Gastrocnemius medialis (tissue), 4 donors: ENCODE measurements at regions not wholly inside any gene's neighbourhood (a gene's known extent, or its start where the extent isn't known, plus 50 kb on each side); places are given as distances from the start of the nearest gene placed in this dataset.

Source experiments
- ATAC-seq, 2 donors: fragments of 150-250 bp; one replicate each; pipeline ENCODE4 v1.9.1; 2016
- DNase-seq, 2 donors: peaks; one replicate each; pipeline ENCODE4 v3.0.0-alpha.2; 2019
- H3K27ac ChIP-seq, 4 donors: fragments of 200-600 bp; sonication (generic); 1 replicate in 1 of 4; 2 replicates in 3 of 4; pipeline ENCODE4 v1.5.1; 2016 to 2018; ENCODE audit warnings: mild to moderate bottlenecking in 2 of 4, moderate library complexity in 1 of 4
- H3K27me3 ChIP-seq, 3 donors: fragments of 200-600 bp; sonication (generic) in 2 of 3; 1 replicate in 1 of 3; 2 replicates in 2 of 3; pipeline versions ENCODE4 v1.5.1 to v1.6.0; 2016 to 2019; ENCODE audit warnings: mild to moderate bottlenecking in 1 of 3, moderate library complexity in 1 of 3
- H3K36me3 ChIP-seq, 2 donors: fragments of 200-600 bp; sonication (generic) in 1 of 2; one replicate each; pipeline ENCODE4 v1.5.1; 2017 to 2018
- H3K4me1 ChIP-seq, 2 donors: fragments of 200-600 bp; sonication (generic) in 1 of 2; one replicate each; pipeline ENCODE4 v1.5.1; 2016 to 2017; ENCODE audit warnings: mild to moderate bottlenecking in 2 of 2
- H3K4me3 ChIP-seq, 4 donors: fragments of 200-600 bp; sonication (generic) in 3 of 4; 1 replicate in 1 of 4; 2 replicates in 3 of 4; pipeline ENCODE4 v1.5.1; 2016 to 2019; ENCODE audit warnings: mild to moderate bottlenecking in 2 of 4
- H3K9me3 ChIP-seq, 3 donors: fragments of 200-600 bp; sonication (generic) in 2 of 3; 1 replicate in 1 of 3; 2 replicates in 2 of 3; pipeline ENCODE4 v1.5.1; 2016 to 2019
- POLR2A ChIP-seq, 2 donors: fragments of 450-650 bp; IDR thresholded peaks; one replicate each; pipeline ENCODE4 v1.6.1; 2017; ENCODE audit warnings: antibody characterized with exemption in 2 of 2, mild to moderate bottlenecking in 2 of 2, moderate library complexity in 2 of 2
- in situ Hi-C, 4 donors: fragments of 200-750 bp; cut with MboI; loops; one replicate each; pipeline versions ENCODE4 v1.15.0 to v1.8.0; 2017; ENCODE audit warnings: low sequenced_read_pairs in 4 of 4
- intact Hi-C: fragments of 100-400 bp; cut with DNase I; formaldehyde crosslinking; loops from one replicate; pipeline ENCODE4 v1.15.1; 2023; ENCODE audit warnings: low total_unique reads
- TF ChIP-seq, protein P1 (sequence below), 5 experiments: fragments of 450-650 bp in 3 of 5; fragments of 200-600 bp in 2 of 5; sonication (generic) in 2 of 5; IDR thresholded peaks in 4 of 5; conservative IDR thresholded peaks in 1 of 5; 1 replicate in 4 of 5; 2 replicates in 1 of 5; pipeline ENCODE4 v1.5.1; 2016 to 2019; ENCODE audit warnings: antibody characterized with exemption in 5 of 5, mild to moderate bottlenecking in 3 of 5, moderate library complexity in 3 of 5

DNA sequence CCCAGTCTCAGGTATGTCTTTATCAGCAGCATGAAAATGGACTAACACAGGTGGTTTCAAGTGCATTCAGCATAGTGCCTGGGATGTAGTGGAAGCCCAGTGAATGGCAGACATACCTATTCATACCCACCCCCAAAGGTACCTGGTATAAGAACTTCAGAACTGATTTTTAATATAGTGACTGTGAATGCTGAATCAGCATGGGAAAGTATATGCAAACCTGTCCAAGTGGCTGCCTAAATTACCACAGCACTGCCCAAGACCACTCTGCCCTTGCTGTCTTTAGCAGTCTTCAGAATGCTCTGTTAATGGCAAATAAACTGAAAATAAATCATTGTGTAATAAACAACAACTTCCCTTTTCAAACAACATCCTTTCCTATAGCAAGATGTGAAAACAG lies 312.1 kb downstream of the GPAM start:
- in situ Hi-C loops, result no loop called here
- intact Hi-C loops, result no loop called here
- no peak for TF ChIP-seq POLR2A (IDR thresholded peaks at IDR 0.05)
- TF ChIP-seq, protein P1, sequence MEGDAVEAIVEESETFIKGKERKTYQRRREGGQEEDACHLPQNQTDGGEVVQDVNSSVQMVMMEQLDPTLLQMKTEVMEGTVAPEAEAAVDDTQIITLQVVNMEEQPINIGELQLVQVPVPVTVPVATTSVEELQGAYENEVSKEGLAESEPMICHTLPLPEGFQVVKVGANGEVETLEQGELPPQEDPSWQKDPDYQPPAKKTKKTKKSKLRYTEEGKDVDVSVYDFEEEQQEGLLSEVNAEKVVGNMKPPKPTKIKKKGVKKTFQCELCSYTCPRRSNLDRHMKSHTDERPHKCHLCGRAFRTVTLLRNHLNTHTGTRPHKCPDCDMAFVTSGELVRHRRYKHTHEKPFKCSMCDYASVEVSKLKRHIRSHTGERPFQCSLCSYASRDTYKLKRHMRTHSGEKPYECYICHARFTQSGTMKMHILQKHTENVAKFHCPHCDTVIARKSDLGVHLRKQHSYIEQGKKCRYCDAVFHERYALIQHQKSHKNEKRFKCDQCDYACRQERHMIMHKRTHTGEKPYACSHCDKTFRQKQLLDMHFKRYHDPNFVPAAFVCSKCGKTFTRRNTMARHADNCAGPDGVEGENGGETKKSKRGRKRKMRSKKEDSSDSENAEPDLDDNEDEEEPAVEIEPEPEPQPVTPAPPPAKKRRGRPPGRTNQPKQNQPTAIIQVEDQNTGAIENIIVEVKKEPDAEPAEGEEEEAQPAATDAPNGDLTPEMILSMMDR (IDR thresholded peaks at IDR 0.05 in 4 of 5, conservative IDR thresholded peaks at IDR 0.05 in 1 of 5), result no peak
- no peaks in the 10 kb centered on the region for H3K27me3 ChIP-seq
- no peak overlapping the region for H3K27ac ChIP-seq
- DNase-seq, result no peak
- H3K4me1 ChIP-seq, result no peaks in the 10 kb centered on the region
- no peak for ATAC-seq
- no peaks in the 10 kb centered on the region for H3K36me3 ChIP-seq
- no peak overlapping the region for H3K4me3 ChIP-seq
- H3K9me3 ChIP-seq, result no peaks in the 10 kb centered on the region

DNA sequence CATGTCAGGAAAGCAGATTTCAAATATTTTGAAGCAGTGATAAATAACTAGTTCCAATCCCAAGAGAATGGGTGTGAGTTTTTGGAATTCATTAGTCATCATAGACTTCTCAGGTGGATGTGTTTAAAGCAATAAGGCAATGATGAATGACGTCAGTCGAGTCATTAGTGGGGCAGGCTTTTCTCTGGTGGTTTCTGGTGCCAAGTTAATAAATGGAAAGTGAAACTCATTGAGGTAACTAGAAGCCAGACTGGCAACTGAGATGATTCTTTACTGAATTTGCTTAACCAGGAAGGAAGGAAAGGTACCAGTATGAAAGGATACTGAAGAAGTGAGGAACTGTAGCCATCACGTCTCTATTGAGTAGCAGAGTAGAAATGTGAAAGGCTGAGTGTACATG lies 311.0 kb downstream of the GPAM start:
- no peak for TF ChIP-seq POLR2A (IDR thresholded peaks at IDR 0.05)
- TF ChIP-seq, protein P1 (IDR thresholded peaks at IDR 0.05 in 4 of 5, conservative IDR thresholded peaks at IDR 0.05 in 1 of 5), result no peak
- ATAC-seq (no peak), DNase-seq (no peak)
- no peaks in the 10 kb centered on the region for H3K9me3 ChIP-seq
- no peak overlapping the region for H3K27ac ChIP-seq
- no peaks in the 10 kb centered on the region for H3K27me3 ChIP-seq
- no peak overlapping the region for H3K4me3 ChIP-seq
- no peaks in the 10 kb centered on the region for H3K36me3 ChIP-seq
- in situ Hi-C loops (no loop called here), intact Hi-C loops (no loop called here)
- H3K4me1 ChIP-seq, result no peaks in the 10 kb centered on the region

DNA sequence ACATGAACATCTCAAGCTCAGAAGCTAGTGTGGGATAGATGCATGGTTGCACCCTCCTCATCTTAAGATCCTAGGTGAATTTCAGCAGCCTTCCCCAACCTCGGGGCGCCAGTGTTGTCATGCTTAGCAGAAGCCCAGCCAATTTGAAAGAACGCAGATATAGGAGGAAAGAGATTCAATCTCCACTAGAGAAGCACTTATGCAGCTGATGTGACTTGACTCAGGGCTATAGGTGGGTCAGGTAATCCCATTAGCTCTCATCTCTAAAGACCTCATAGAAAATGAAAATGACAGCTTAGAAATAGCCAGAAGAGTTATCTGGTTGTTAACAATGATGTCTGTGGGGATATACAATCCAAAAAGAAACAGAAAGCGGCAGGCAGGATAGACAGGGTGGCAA lies 310.5 kb downstream of the GPAM start:
- intact Hi-C loops, result no loop called here
- ATAC-seq, result no peak
- no peaks in the 10 kb centered on the region for H3K4me1 ChIP-seq
- no peaks in the 10 kb centered on the region for H3K9me3 ChIP-seq
- DNase-seq, result no peak
- in situ Hi-C loops, result no loop called here
- TF ChIP-seq, protein P1 (IDR thresholded peaks at IDR 0.05 in 4 of 5, conservative IDR thresholded peaks at IDR 0.05 in 1 of 5), result no peak
- TF ChIP-seq POLR2A (IDR thresholded peaks at IDR 0.05), result no peak
- H3K27me3 ChIP-seq, result no peaks in the 10 kb centered on the region
- H3K4me3 ChIP-seq, result no peak overlapping the region
- no peaks in the 10 kb centered on the region for H3K36me3 ChIP-seq
- H3K27ac ChIP-seq, result no peak overlapping the region

DNA sequence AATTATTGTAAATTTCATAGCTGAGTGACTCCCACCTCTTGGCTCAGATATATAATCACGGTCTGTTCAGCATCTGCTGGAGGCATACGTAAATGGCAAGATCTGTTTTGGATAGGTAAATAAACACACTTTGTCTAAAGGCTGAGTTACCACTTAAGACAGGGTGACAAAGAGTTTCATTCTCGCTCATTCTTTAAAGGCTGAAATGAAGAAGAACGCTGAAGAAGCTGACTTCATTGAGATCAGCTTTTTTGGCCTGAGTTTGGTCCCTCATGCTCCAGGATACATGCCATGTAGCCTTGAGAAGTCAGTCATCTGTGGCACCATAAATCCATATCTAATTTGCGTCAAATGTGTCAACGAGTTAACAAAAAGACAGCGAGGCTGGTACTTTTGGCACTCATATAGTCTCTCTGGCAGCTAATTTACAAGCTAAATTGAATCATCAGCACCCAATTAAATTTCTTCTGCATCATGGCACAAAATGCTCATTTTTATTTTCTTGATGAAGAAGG lies 309.9 kb downstream of the GPAM start:
- H3K4me1 ChIP-seq, result no peaks in the 10 kb centered on the region
- H3K4me3 ChIP-seq, result no peak overlapping the region
- H3K27me3 ChIP-seq, result no peaks in the 10 kb centered on the region
- H3K36me3 ChIP-seq, result no peaks in the 10 kb centered on the region
- TF ChIP-seq, protein P1 (IDR thresholded peaks at IDR 0.05 in 4 of 5, conservative IDR thresholded peaks at IDR 0.05 in 1 of 5), result no peak
- no peak for TF ChIP-seq POLR2A (IDR thresholded peaks at IDR 0.05)
- intact Hi-C loops (no loop called here), in situ Hi-C loops (no loop called here)
- DNase-seq (no peak), ATAC-seq (no peak)
- no peaks in the 10 kb centered on the region for H3K9me3 ChIP-seq
- H3K27ac ChIP-seq, result no peak overlapping the region

DNA sequence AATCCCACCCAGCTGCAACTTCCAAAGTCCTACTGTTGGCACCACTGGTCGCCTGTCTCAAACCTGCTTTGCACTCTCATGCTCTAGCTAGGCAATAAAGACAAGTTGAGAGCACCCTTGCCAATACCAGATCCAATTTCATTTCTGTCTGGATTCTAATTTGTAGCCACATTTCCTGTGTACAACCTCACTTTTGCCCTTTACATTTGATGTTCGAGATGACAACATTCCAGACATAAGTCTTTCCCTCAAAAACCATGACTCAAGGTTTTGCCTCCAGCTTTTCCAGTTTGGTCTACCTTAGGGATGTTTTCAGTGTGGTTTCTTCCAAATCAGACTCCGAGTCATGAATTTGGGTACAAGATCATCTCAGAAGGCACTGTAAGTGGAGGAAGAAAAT lies 309.0 kb downstream of the GPAM start:
- Histone ChIP-seq H3K27ac (no peak overlapping the region), H3K4me3 (no peak overlapping the region), H3K4me1 (no peaks in the 10 kb centered on the region), H3K27me3 (no peaks in the 10 kb centered on the region), H3K9me3 (no peaks in the 10 kb centered on the region), H3K36me3 (no peaks in the 10 kb centered on the region)
- TF ChIP-seq, protein P1 (IDR thresholded peaks at IDR 0.05 in 4 of 5, conservative IDR thresholded peaks at IDR 0.05 in 1 of 5), result no peak
- TF ChIP-seq POLR2A (IDR thresholded peaks at IDR 0.05), result no peak
- in situ Hi-C loops (no loop called here), intact Hi-C loops (no loop called here)
- no peak for ATAC-seq
- no peak for DNase-seq
